Calu3 (cell line): ENCODE measurements at regions not wholly inside any gene's neighbourhood (a gene's known extent, or its start where the extent isn't known, plus 50 kb on each side); places are given as distances from the start of the nearest gene placed in this dataset.

Experiments used
- BruUV-seq: library from RNA; stranded (reverse); fragments of 400-500 nt; replicated peaks from 2 replicates; lab custom pipeline; 2021; lab: Mats Ljungman, UMichigan
- CTCF ChIA-PET: fragments of 300-600 bp; sonication (Branson Sonifier 250); formaldehyde crosslinking; loops from one replicate; lab custom pipeline; 2022; ENCODE audit warnings: antibody characterized with exemption; lab: Charles Lee
- DNase-seq: peaks from one replicate; pipeline ENCODE4 v3.0.0; 2022
- H3K27ac Mint-ChIP-seq: one replicate; pipeline ENCODE4 v1.8.0; 2022; ENCODE audit warnings: mixed read lengths; ENCODE audit not compliant: unreplicated experiment
- H3K27me3 Mint-ChIP-seq: one replicate; pipeline ENCODE4 v1.8.0; 2022; ENCODE audit warnings: mixed read lengths; ENCODE audit not compliant: unreplicated experiment
- H3K36me3 Mint-ChIP-seq: one replicate; pipeline ENCODE4 v1.8.0; 2022; ENCODE audit warnings: mild to moderate bottlenecking, moderate library complexity, mixed read lengths; ENCODE audit not compliant: insufficient read depth, unreplicated experiment
- H3K4me1 Mint-ChIP-seq: one replicate; pipeline ENCODE4 v1.8.0; 2022; ENCODE audit warnings: mild to moderate bottlenecking, low read depth, mixed read lengths; ENCODE audit not compliant: unreplicated experiment
- H3K4me3 Mint-ChIP-seq: one replicate; pipeline ENCODE4 v1.8.0; 2022; ENCODE audit warnings: mild to moderate bottlenecking, low read depth, moderate library complexity, mixed read lengths; ENCODE audit not compliant: unreplicated experiment
- H3K9me3 Mint-ChIP-seq: one replicate; pipeline ENCODE4 v1.8.0; 2022; ENCODE audit warnings: low read depth, mixed read lengths; ENCODE audit not compliant: unreplicated experiment
- intact Hi-C: fragments of 100-400 bp; cut with micrococcal nuclease; formaldehyde crosslinking; loops from one replicate; pipeline ENCODE4 v1.10.0; 2022; ENCODE audit not compliant: unreplicated experiment
- TF ChIP-seq, protein P1 (sequence below): fragments of 200-600 bp; IDR thresholded peaks from one replicate; pipeline ENCODE4 v1.8.0; 2022; ENCODE audit warnings: antibody characterized with exemption; ENCODE audit not compliant: unreplicated experiment

DNA sequence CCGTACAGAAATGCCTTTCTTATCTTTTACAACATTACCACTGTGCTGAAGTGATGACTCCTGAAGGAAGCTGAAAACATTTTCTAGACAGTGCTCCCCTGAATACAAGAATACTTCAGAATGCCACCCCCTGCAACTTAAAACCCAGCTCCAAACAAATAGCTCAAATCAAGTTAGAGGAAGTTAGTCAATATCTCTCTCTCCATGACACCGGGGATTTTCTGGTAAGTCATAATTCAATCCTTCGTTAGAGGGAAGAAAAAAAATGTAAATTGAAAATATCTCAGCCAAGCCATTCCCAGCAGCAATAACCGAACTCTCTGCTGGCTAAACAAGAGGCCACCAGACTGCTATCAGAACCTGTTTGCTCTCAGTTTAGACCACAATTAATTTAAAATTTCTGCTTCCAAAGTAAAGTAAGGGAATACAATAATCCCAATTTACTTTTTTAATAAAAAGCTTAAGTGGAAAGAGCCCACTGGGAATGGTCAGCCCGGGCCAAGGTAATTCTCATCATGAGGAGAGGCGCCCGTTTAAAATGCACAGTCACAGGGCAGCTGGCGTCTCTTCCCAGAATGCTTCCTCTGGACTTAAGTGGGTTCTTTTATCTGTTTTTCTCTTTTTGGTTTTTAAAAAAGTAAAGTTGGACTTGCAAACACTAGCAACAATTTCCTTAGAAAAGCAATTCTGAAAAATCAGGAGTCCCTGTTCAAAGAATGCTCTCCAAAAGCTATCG, 710.1 kb upstream of the STXBP6 start:
- TF ChIP-seq, protein P1, sequence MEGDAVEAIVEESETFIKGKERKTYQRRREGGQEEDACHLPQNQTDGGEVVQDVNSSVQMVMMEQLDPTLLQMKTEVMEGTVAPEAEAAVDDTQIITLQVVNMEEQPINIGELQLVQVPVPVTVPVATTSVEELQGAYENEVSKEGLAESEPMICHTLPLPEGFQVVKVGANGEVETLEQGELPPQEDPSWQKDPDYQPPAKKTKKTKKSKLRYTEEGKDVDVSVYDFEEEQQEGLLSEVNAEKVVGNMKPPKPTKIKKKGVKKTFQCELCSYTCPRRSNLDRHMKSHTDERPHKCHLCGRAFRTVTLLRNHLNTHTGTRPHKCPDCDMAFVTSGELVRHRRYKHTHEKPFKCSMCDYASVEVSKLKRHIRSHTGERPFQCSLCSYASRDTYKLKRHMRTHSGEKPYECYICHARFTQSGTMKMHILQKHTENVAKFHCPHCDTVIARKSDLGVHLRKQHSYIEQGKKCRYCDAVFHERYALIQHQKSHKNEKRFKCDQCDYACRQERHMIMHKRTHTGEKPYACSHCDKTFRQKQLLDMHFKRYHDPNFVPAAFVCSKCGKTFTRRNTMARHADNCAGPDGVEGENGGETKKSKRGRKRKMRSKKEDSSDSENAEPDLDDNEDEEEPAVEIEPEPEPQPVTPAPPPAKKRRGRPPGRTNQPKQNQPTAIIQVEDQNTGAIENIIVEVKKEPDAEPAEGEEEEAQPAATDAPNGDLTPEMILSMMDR: no peak
- Mint-ChIP-seq H3K4me3 (no peak overlapping the region), H3K27ac (no peak overlapping the region), H3K36me3 (no peaks in the 10 kb centered on the region), H3K27me3 (no peaks in the 10 kb centered on the region), H3K9me3 (peaks cover 13% of the 10 kb centered on the region), H3K4me1 (no peaks in the 10 kb centered on the region)
- DNase-seq: no peak
- BruUV-seq: no TSS peak
- CTCF ChIA-PET: no interaction called here
- intact Hi-C loops: no loop called here

DNA sequence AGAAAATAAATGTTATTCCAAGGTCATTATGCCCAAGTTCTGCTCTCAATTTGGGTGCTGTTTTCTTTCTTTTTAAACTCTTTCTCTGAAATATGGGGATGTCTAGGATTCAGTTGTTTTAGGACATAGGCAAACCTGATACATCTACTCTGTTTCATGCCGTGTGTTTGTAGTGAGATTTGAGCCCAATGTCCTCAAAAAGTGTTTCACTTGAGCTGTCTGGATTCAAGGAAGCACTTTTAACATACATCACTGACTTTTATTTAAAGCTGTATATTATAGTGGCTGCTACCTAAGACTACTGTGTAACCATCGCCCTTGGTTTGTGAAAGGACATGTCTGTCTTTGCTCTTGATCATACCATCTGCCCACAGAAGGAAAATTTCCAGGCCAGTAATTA, 709.3 kb upstream of the STXBP6 start:
- no TSS peak for BruUV-seq
- DNase-seq: no peak
- Mint-ChIP-seq H3K36me3 (no peaks in the 10 kb centered on the region), H3K27me3 (no peaks in the 10 kb centered on the region), H3K4me3 (no peak overlapping the region), H3K27ac (no peak overlapping the region), H3K9me3 (peaks cover 18% of the 10 kb centered on the region), H3K4me1 (no peaks in the 10 kb centered on the region)
- intact Hi-C loops: no loop called here
- TF ChIP-seq, protein P1: no peak
- CTCF ChIA-PET: no interaction called here

DNA sequence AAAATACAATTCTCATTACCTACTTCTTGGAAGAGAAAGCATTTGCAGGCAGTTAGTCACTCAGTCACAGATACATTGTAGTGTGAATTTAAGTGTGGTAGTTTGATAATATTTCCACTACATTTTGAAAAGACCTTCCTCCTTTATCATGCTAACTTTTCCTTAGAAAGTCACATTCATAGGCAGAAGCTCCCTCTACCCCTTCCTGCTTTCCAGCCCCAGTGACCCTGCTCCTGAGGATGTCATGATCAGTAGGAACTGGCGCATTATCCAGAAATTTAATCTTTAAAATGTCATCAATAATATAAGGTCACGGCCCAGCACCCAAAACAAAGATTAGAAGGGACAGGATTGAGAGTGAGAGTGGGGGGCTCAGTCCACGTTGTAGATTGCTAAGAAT, 707.4 kb upstream of the STXBP6 start:
- H3K27me3 Mint-ChIP-seq: no peaks in the 10 kb centered on the region
- H3K27ac Mint-ChIP-seq: no peak overlapping the region
- H3K36me3 Mint-ChIP-seq: no peaks in the 10 kb centered on the region
- no peak for DNase-seq
- intact Hi-C loops: no loop called here
- BruUV-seq: no TSS peak
- CTCF ChIA-PET: no interaction called here
- peaks cover 19% of the 10 kb centered on the region for H3K9me3 Mint-ChIP-seq
- no peaks in the 10 kb centered on the region for H3K4me1 Mint-ChIP-seq
- TF ChIP-seq, protein P1: no peak
- no peak overlapping the region for H3K4me3 Mint-ChIP-seq

DNA sequence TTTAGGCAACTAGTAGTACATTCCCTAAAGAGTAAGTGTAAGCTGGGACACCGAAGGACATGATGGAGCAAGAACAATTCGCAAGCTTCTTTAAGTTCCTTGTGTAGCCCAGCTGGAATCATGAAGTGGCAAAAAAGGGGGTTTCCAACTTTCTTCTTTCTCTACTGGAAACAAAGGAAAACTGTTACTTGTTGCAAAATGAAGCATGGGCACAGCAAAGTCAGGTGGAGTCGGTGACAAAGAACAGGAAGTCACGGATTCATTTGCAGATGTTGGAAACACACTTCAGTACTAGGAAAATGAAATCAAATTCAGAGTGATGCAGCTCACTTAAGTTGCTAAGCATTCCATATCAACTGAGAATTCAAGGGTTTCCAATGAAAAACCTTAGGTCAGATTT, 706.9 kb upstream of the STXBP6 start:
- Mint-ChIP-seq H3K27me3 (no peaks in the 10 kb centered on the region), H3K4me1 (no peaks in the 10 kb centered on the region), H3K4me3 (no peak overlapping the region), H3K36me3 (no peaks in the 10 kb centered on the region), H3K27ac (no peak overlapping the region), H3K9me3 (peaks cover 18% of the 10 kb centered on the region)
- DNase-seq: no peak
- TF ChIP-seq, protein P1: no peak
- intact Hi-C loops: no loop called here
- CTCF ChIA-PET: no interaction called here
- no TSS peak for BruUV-seq
